ENCODE measurements at regions not wholly inside any gene's neighbourhood (a gene's known extent, or its start where the extent isn't known, plus 50 kb on each side); places are given as distances from the start of the nearest gene placed in this dataset.

DNA sequence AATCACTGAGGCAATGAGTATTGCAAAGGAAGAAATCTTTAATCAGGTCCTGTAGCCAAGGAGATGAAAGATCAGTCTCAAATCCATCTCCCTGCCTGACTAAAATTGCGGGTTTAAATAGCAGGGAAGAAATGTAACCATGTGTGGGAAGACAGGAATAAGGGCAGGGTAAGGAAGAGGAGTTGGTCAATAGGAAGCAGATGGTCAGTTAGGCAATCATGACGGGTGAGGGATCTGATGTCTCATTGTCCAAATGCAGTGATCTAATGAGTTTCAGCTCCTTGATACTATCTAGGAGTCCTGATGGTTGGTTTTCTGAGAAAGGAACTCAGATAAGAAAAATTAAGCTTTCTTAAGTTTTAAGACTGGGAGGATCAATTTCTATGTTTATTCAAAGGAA is 200.8 kb downstream of the SPATA18 start:
- no peaks in the 10 kb centered on the region for H3K36me3 ChIP-seq
- intact Hi-C loops (cut with DNase I), result no loop called here
- 84 to 90% methylated on average over 2 of the region's 2 CpGs for WGBS, 2 donors

GRCh38 chr4:52253025-52253424 is 201.9 kb downstream of the SPATA18 start:
- intact Hi-C loops (cut with DNase I), result no loop called here
- peaks cover 0 to 17% (median 0%) of the 10 kb centered on the region in 11 donors for H3K9me3 ChIP-seq
- TF ChIP-seq CTCF (IDR thresholded peaks at IDR 0.05), result no peak
- H3K36me3 ChIP-seq, result no peaks in the 10 kb centered on the region
- WGBS, 2 donors, result 73 to 86% methylated on average over 5 of the region's 5 CpGs
- no peak for ATAC-seq
- H3K4me1 ChIP-seq, result peaks cover 0 to 27% (median 11%) of the 10 kb centered on the region in 9 donors
- no peaks in the 10 kb centered on the region for H3K27me3 ChIP-seq
- H3K4me3 ChIP-seq, result no peak overlapping the region
- H3K27ac ChIP-seq, result no peak overlapping the region
- DNase-seq, result no peak

More for the DNA sequence above, 200.8 kb downstream of the SPATA18 start:
- no peak for TF ChIP-seq CTCF (IDR thresholded peaks at IDR 0.05)
- Histone ChIP-seq H3K9me3 (peaks cover 0 to 17% (median 0%) of the 10 kb centered on the region in 11 donors), H3K27ac (no peak overlapping the region), H3K4me3 (no peak overlapping the region), H3K27me3 (no peaks in the 10 kb centered on the region), H3K4me1 (peaks cover 0 to 34% (median 13%) of the 10 kb centered on the region in 9 donors)
- DNase-seq (no peak), ATAC-seq (peak in 1 of 8 donors; percentile 49)

GRCh38 chr4:52256522-52256921 is 205.4 kb downstream of the SPATA18 start:
- ATAC-seq, result no peak
- Histone ChIP-seq H3K9me3 (peaks cover 0 to 14% (median 0%) of the 10 kb centered on the region in 11 donors), H3K27me3 (no peaks in the 10 kb centered on the region), H3K4me1 (peaks cover 0 to 18% (median 13%) of the 10 kb centered on the region in 9 donors), H3K4me3 (no peak overlapping the region), H3K36me3 (no peaks in the 10 kb centered on the region), H3K27ac (no peak overlapping the region)
- WGBS, 2 donors, result 59 to 70% methylated on average over 2 of the region's 2 CpGs
- DNase-seq, result no peak
- intact Hi-C loops (cut with DNase I), result no loop called here
- TF ChIP-seq CTCF (IDR thresholded peaks at IDR 0.05), result no peak

- H3K36me3 ChIP-seq, result no peaks in the 10 kb centered on the region
- H3K9me3 ChIP-seq, result no peaks in the 10 kb centered on the region
- intact Hi-C loops (cut with DNase I), result loop anchor here in 1 of 10 donors (10.0 kb wide), 1 partner anchor 55 kb away; no protein-coding TSS in a partner anchor
- no peak overlapping the region for H3K27ac ChIP-seq
- no peaks in the 10 kb centered on the region for H3K27me3 ChIP-seq
- no peak for TF ChIP-seq CTCF (IDR thresholded peaks at IDR 0.05)
- no peak overlapping the region for H3K4me3 ChIP-seq
- WGBS, 2 donors, result 71 to 83% methylated on average over 3 of the region's 3 CpGs
- ATAC-seq, result no peak
- H3K4me1 ChIP-seq, result peaks cover 0 to 25% (median 13%) of the 10 kb centered on the region in 9 donors
- DNase-seq, result no peak
Observed at GRCh38 chr4:52259978-52260377, 208.9 kb downstream of the SPATA18 start.

Data from heart right ventricle (tissue), 16 donors.